Effector CD8-positive, alpha-beta T cell (primary cell): ENCODE measurements at regions not wholly inside any gene's neighbourhood (a gene's known extent, or its start where the extent isn't known, plus 50 kb on each side); places are given as distances from the start of the nearest gene placed in this dataset.
"Not testable (repeated sequence)": the region's sequence is repeated elsewhere in the genome, so short reads cannot be mapped to it uniquely, and the experiment has no call there.

Experiments
- DNase-seq: peaks from one replicate; lab custom pipeline; 2025; lab: John Stamatoyannopoulos, UW

DNA sequence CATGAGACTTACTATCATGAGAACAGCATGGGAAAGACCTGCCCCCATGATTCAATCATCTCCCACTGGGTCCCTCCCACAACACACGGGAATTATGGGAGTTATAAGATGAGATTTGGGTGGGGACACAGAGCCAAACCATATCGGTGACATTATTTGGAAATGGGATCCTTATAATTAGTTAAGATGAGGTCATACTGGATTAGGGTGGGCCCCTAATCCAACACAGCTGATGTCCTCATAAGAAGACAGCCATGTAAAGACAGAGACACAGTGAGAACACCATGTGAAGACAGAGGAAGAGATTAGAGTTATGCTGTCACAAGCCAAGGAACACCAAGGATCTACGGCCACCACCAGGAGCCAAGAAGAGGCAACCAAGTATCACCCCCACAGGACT is 161.7 kb downstream of the SPTSSA start:
- DNase-seq = no peak

DNA sequence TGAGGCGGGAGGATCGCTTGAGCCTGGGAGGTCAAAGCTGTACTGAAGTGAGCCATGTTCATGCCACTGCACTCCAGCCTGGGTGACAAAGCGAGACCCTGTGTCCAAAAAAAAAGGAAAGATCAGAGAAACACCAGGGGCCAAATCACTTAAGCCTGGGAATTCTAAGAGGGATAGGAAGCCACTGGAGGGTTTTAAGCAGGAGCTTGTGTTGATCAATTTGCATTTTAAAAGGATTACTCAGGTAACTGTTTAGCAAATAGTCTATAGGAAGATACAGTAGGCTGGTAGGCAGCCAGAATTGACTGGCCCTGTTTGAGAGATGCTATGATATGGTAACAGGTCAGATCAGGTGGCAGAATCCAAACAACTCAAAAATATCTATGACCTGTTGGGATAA is 162.7 kb downstream of the SPTSSA start:
- no peak for DNase-seq

DNA sequence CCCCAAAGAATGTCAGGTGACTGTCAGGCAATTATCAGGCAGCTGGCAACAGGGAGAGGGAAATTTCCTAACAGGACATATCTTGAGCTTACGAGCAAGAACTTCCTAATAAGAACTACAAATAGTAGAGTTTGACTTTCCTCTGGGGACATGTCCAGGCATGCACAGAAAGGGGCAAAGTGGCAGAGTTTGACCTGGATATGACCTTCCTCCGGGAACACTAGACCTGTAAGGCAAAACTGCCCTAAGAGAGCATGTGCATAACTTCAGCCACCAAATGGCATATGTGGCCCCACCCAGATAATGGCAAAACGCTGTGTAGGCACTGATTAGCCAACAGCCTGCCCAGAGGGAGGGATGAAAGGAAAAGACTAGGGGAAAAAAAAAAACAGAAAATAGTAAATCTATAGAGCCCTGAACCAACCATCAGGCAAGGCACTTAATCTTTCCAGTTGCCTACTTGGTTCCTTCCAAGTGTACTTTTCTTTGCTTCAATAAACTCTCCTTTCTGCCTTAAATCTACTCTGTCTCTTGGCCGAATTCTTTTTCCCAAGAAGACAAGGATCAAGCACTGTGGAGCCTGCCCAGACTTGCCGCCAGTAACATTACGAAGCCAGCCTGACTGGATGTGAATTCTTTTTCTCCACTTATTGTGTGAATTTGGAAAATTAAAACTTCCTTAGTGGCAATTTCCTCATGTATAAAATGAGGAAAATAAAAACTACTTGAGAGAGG is 164.1 kb downstream of the SPTSSA start:
- no peak for DNase-seq

DNA sequence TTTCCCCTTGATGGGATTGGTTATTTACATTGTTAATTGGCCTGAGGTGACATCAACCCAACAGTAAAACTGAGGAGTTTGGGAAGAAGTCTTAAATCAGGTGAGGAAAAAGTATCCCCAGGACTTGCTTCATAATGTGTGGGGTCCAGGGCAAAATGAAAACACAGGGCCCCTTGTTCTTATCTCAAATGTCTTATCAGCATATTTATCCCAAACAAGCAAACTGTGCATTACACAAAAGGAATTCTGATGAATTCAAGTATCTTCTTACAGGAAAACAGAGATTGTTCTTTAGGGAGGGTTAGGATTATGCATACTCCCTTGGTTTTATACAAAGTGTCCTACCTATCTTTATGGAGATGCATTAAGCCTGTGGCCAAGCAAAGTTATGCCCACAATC is 178.4 kb downstream of the SPTSSA start:
- DNase-seq = no peak

DNA sequence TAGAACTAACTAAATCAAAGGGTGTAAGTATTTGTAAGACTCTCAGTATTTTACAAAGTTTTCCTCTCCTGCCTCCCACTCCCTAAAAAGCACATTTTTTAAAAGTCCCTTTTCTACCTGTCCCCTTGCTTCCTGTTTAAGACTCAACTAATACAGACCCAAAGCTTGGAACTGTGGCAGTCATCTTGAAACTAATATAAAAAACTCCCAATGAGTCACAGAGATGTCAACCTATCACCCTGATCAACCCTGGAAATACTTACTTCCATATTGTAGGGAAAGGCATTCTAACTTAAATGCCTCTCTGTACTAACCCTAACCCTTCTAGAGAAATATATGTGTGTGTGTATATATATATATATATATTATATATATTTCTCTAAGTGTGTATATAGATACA is 184.8 kb downstream of the SPTSSA start:
- DNase-seq = no peak

DNA sequence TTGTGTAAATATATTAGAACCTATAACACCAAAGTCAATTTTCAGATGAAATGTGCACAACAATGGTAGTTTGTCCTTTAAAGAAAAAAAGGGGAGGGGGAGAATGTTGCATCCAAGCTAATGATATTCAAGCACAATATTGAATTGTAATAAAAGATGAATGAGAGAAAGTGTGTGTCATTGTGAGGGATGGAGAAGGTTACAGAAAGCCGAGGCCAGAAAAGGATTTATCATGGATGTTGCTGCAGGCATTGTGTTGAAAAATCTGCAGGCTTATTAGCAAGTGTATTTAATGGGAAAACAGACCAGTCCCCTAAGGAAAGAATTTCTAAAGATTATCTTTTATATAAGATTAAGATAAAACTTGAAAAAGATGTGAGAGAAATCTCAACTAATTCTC is 186.5 kb downstream of the SPTSSA start:
- DNase-seq = no peak

DNA sequence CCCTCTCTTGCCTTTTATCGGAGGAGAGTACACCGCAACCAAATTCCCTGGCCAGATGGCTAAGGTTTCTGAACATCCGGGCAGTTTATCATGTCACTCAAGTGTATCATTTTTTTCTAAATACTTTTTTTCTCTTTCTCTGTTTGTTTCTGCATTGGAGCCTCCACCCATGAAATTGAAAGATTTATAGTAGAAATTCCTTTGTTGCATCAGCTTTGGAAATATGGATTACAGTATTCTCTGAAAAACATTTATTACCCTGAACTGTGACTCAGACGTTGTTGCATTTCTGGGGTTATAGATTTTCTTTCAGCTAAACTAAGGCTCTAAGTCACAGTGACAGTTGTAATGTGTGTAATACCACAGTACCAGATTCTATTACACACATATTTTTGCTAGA is 187.0 kb downstream of the SPTSSA start:
- no peak for DNase-seq

DNA sequence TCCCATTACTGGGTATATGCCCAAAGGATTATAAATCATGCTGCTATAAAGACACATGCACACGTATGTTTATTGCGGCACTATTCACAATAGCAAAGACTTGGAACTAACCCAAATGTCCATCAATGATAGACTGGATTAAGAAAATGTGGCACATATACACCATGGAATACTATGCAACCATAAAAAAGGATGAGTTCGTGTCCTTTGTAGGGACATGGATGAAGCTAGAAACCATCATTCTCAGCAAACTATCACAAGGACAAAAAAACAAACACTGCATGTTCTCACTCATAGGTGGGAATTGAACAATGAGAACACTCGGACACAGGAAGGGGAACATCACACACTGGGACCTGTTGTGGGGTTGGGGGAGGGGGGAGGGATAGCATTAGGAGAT is 188.3 kb downstream of the SPTSSA start:
- not testable (repeated sequence) for DNase-seq

DNA sequence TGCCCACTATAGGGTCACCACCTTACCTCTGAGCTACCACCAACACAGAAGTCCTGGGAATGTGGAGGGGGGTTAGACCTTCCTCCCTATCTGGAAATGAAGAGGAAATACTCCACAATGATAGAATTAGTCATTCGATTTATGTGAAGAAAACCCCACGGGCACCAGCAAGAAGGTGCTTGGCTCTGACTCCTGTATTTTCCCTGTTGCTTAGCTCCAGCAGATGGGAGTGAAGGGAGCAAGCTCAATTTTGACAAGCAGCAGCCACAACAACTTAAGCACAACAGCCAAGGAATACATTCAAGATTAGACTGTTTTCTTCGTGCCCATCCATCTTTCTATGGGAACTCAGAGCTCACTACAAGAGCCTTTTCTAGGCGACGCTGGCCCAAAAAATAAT is 191.7 kb downstream of the SPTSSA start:
- DNase-seq = no peak

DNA sequence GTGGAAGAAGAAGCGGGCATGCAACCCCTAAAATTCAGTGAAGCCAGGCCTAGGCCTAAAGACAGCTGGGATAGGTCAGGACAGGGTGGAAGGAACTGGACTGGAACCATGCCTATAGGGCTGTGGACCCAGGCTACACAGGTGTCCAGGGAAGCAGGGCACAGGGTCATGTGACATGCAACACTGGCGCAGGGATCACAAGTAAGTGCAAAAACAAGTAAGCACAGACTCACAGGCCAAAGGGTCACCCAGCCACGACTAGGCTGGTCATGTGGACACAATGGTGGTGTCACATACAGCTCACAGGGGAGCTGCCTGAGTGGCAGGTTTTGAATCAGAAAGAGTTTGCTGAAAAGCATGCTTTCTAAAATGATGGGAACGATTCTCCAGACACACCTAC is 195.7 kb downstream of the SPTSSA start:
- DNase-seq = no peak

DNA sequence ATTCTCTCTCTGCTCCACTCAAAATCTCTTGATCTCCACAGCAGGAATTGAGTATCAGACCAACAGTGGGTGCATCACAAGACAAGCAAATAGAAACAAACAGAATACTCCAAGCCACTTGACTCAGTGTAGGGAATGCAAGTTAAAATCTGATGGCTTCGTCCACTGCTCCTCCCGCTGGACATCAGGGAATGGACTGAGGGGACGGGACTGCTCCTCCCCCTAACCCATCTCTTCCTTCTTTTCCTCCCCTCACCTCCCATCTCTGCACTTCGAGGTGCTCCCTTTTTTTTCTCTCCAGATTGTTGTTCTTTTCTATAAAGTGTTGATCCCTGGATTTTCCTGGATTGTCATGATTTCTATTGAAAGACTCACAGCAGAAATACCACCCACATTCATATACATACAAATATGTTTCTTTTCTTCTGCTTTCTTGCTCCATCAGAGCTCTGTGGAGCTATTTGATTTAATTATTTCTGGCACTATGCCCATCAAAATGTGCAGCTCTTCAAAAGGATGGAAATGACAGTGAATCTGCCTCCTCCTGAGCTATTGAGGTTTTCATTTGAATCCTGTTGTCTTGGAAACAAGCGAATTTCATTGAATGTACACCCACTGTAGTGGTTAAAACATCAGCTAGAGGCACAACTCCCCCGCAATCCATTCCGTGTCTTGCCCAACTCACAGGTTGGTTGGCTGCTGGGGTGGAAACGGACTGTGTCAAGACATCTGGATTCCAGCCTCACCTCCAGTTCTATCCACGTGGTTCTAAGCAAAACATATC is 199.7 kb downstream of the SPTSSA start:
- DNase-seq = no peak

DNA sequence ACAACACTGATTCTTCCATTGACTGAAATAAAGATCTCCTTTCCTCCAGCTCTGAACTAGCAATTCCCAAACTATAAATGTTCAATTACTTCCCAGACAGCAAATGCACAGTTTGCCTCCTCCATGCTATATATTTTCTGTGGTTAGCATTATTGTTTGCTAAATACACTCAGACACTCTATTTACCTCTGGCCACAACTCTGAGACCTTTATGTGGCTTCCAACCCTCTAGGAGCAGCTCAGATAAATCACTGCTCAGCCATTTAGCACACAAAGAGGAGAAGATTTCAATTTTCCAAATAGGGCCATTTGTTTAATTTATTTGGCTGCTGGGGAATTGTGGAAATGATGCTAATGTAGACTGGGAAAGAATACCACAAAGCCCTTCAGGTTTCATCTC is 202.0 kb downstream of the SPTSSA start:
- DNase-seq = no peak

DNA sequence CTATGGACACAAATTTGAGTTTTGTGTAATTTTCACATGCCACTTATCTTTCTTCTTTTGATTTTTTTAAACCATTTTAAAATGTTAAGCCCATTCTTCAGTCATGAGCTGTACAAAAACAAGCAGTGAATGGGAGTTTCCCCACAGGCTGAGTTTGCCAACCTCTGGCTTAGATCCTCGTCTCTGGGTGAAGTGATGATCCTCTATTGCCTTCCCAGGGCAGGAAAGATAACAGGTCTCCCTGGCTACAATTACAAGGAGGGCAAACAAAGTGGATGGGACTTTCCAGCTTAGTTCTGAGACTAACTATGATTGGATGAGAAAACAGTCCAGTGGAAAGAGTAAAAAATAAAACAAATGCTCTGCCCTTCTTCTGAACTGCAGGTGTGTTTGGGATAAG is 203.7 kb downstream of the SPTSSA start:
- no peak for DNase-seq

DNA sequence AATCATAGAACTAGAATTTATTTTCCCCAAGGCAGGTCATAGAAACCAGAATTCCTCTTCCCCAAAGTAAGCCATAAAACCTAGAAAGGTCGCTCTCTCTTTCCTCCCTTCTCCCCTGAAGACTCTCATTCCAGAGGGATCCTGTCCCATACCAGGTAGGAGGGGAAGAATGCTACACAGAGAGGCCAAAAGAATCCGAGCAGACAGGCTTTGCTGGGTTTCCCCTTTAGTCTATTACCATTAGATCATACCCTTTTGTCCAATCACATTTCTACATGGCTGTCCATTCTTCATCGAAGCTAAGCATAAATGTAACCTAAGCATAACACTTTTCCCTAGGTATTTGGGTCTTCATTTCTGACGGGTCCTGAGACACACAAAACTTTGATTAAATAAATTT is 204.5 kb downstream of the SPTSSA start:
- DNase-seq = no peak

DNA sequence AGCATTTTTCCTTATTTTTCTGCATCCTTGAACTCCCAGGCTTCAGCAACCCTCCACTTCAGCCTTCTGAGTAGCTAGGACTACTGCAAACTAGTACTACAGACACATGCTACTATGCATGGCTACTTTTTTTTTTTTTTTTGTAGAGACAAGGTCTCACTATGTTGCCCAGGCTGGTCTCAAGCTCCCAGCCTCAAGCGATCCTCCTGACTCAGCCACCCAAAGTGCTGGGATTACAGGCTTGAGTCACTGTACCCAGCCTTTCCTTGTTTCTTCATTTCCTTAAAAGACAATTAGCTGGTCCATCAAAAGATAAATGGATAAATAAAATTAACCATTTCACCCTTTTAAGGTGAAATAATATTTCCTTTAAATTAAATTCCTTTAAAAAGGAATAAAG is 205.8 kb downstream of the SPTSSA start:
- no peak for DNase-seq

DNA sequence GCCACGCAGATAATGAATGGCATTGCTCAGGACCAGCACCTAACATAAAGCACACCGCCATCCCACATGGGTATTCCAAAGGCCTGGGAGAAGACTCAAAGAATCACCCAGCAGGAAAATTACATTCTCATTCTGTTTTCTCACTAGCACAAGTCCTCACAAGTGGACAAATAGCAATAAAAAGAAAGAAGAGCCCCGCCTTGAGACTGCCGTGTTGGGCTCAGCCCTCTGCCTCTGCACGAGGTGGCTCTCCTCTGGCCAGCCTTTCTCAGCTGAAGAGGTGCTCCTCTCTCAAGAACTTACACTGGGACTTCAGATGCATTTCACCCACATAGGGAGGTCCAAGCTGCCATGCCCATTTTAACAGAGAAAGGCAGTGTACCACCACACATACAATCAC is 207.5 kb downstream of the SPTSSA start:
- DNase-seq = no peak

DNA sequence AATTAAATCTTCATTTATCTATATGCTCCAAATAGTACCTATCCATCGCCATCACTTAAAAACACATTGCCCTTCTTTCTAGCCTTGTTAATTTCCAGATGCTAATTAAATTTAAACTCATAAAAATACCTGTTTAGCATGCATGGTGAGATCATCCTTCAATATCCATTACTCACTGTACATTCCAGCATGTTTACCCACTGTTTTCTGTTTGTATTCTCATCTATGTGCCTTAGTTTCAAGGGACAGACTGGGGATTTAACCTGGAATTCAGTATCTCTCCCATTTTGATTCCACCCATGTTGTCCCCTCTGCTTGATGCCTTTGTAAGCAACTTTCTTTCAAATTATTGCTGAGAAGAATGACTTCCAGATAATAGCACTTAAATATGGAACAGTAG is 208.0 kb downstream of the SPTSSA start:
- no peak for DNase-seq

DNA sequence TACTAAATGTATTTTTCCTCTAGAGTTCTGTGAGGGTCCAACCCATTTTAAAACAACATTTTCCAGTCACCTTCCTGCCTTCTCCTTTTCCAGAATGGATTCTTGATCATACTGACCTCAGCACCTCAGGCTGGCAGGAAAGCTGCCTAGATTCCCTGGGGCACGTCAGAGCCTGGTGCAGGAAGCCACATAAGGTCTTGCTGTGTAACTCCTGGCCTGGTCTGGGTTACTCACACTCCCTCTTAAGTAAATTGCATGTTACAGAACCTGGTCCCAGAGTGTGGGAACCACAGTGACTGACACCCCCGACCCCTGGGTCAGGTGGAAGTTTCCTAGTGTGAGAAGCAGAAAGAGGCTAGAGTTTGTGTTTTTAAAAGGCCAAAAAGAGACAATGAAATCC is 209.8 kb downstream of the SPTSSA start:
- DNase-seq = no peak

DNA sequence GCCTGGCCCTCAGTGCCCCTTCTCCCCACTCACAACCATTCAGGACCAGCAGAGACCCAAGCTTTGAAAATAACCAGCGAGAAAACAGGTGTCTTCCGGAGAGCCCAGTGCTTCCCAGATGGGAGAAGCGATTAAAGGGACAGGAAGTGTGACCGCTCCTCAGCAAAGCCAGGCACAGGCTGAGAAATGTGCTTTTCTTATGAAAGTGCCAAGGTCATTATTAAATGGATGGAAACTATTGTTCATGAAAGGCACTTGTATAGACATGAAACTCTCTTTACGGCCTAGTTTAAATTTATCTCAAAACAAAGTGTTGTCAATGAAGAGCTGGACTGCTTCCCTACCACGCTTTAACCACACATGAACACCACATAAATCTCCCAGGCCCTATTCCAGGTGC is 210.4 kb downstream of the SPTSSA start:
- no peak for DNase-seq

DNA sequence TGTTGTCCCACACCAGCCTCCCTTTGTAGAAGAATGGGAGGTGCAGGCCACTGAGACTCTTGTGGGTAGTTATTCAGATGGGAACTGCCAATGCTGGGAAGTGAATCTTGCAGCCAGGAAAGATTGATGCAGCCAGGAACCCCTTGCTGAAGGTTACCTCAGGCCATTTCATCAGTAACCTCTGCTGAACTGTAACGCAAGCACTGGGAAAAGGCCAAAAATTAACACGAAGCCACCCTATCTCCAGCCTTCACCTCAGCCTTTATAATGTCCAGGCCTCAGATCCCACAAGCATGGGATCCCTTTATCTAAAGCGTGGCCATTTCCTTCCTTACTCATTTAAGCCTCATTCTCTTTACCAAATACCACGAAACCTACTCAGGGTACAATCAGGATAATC is 211.1 kb downstream of the SPTSSA start:
- no peak for DNase-seq

DNA sequence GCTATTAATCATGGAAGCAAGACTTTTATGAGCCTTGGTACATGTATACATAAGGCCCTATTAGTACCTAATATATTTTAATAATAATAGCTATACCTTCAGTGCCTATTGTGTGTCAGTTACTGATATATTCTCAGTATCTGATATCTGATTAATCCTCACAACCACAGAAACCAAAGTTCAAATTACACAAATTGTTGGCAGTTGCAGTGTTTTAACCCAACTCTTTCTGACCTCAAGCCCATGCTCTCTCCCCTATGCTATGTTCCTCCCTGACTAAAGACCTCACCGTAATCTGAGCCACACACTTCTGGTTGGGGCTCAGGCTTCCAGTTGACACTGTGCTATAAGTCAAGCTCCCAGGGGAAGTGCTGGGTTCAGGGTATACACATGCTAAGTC is 214.4 kb downstream of the SPTSSA start:
- DNase-seq = no peak

DNA sequence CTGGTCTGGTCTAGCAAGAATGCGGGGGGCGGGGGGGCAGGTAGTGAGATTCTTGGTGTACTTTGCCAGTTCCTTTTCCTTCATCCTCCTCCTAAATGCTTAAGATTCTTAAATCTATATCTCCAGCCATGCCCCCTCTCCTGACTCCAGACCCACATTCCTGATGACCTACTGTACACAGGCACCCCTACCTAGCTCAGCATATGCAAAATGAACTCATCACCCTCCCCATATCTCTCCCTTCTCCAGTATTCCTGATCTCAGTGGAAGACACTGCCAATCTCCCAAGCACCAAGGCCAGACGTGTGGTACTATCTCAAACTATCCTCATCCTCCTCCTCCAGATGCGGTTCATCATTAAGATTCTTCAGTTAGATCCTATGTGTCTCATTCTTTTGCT is 215.8 kb downstream of the SPTSSA start:
- no peak for DNase-seq

DNA sequence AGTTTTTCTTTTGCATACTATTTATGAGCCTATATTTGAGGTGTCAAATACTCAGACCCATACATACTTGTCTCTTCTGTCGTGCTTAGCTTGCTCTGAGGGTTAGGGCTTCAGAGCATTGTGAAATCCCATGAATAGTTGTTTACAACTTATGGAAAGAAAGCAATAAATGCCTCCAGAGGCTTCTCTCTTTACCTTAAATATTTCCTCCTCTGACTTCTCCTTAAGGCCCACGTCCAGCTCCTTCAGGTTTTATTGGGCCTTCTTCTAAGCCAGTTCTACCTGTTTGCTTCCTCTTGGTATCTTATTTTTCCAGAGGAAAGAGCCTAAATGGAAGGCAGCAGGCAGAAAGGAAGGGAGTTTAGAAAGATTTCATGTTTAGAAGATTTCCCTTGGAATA is 218.6 kb downstream of the SPTSSA start:
- DNase-seq = no peak

DNA sequence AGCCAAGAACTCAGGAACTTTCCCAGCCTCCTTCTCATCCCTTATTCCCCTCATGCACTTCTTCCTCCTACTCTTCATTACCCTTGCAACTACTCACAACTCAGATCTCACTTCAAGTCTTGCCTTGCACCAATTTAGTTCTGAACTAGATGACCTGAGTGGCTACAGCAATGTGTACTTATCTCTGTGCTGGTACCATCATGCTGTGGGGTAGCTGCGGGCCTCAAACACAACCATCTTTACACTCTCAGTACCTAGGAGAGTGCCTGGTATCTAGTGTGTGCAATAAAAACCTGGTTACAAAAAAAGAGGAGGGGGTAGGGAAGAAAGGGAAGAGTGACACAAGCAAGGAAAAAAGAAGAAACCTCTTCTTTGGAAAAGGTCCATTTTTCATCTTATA is 219.0 kb downstream of the SPTSSA start:
- no peak for DNase-seq
